ENCODE measurements at regions not wholly inside any gene's neighbourhood (a gene's known extent, or its start where the extent isn't known, plus 50 kb on each side); places are given as distances from the start of the nearest gene placed in this dataset.

- no peak for TF ChIP-seq NFYB (CRISPR knock-in tag; conservative IDR thresholded peaks at IDR 0.05; ENCODE audit: low read depth)
- no peak for TF ChIP-seq HMGA2 (CRISPR knock-in tag; IDR thresholded peaks at IDR 0.05)
- no peak for TF ChIP-seq MAX (CRISPR knock-in tag; IDR thresholded peaks at IDR 0.05)
- no peak for TF ChIP-seq E2F1 (CRISPR knock-in tag; IDR thresholded peaks at IDR 0.05)
- TF ChIP-seq MXD4 (CRISPR knock-in tag; IDR thresholded peaks at IDR 0.05; ENCODE audit: borderline replicate concordance), result no peak
- TF ChIP-seq ATF6 (CRISPR knock-in tag; IDR thresholded peaks at IDR 0.05), result no peak
- TF ChIP-seq NR2C2 (CRISPR knock-in tag; IDR thresholded peaks at IDR 0.05), result no peak
- no peak for TF ChIP-seq EMX1 (CRISPR knock-in tag; IDR thresholded peaks at IDR 0.05)
- TF ChIP-seq GABPB1 (CRISPR knock-in tag; IDR thresholded peaks at IDR 0.05), result no peak
- no peaks in the 10 kb centered on the region for H3K27me3 Mint-ChIP-seq (ENCODE audit: low read depth)
- ChIA-PET CTCF (no interaction called here), POLR2A (no interaction called here)
- no peak for ATAC-seq
- H3K27ac Mint-ChIP-seq, result no peak overlapping the region
- H3K9me3 Mint-ChIP-seq, result no peaks in the 10 kb centered on the region
- H3K4me1 Mint-ChIP-seq, result peaks cover 10% of the 10 kb centered on the region
- no peak for DNase-seq (ENCODE audit: low spot score)
- no peak overlapping the region for H3K4me3 Mint-ChIP-seq
- no peaks in the 10 kb centered on the region for H3K36me3 Mint-ChIP-seq
These were observed 517.3 kb upstream of the HS6ST1 start for GRCh38 chr2:128835974-128836373.

- peaks cover 10% of the 10 kb centered on the region for H3K4me1 Mint-ChIP-seq
- no peak overlapping the region for H3K27ac Mint-ChIP-seq
- TF ChIP-seq ZNF317 (CRISPR knock-in tag; IDR thresholded peaks at IDR 0.05; ENCODE audit: borderline replicate concordance, low read depth), result no peak
- TF ChIP-seq HMGA2 (CRISPR knock-in tag; IDR thresholded peaks at IDR 0.05), result no peak
- no peak for TF ChIP-seq KAT7 (CRISPR knock-in tag; IDR thresholded peaks at IDR 0.05; ENCODE audit: borderline replicate concordance)
- no peak for TF ChIP-seq AFF4 (CRISPR knock-in tag; IDR thresholded peaks at IDR 0.05; ENCODE audit: borderline replicate concordance)
- no peak for TF ChIP-seq STAT6 (CRISPR knock-in tag; conservative IDR thresholded peaks at IDR 0.05; ENCODE audit: low read depth)
- TF ChIP-seq ESRRA (CRISPR knock-in tag; IDR thresholded peaks at IDR 0.05; ENCODE audit: borderline replicate concordance), result no peak
- no peak for TF ChIP-seq CREM (CRISPR knock-in tag; IDR thresholded peaks at IDR 0.05)
- no peak for TF ChIP-seq SOX15 (CRISPR knock-in tag; IDR thresholded peaks at IDR 0.05)
- TF ChIP-seq E2F4 (CRISPR knock-in tag; IDR thresholded peaks at IDR 0.05; ENCODE audit: borderline replicate concordance, low read depth), result no peak
- TF ChIP-seq PRDM15 (CRISPR knock-in tag; IDR thresholded peaks at IDR 0.05), result no peak
- TF ChIP-seq TCF7 (CRISPR knock-in tag; IDR thresholded peaks at IDR 0.05; ENCODE audit: low read depth), result no peak
- no peak for TF ChIP-seq ELF4 (CRISPR knock-in tag; IDR thresholded peaks at IDR 0.05; ENCODE audit: low read depth)
These were observed 518.0 kb upstream of the HS6ST1 start for GRCh38 chr2:128836559-128837100.

More at GRCh38 chr2:128836559-128837100, 518.0 kb upstream of the HS6ST1 start:
- Mint-ChIP-seq H3K27me3 (ENCODE audit: low read depth) (no peaks in the 10 kb centered on the region), H3K36me3 (no peaks in the 10 kb centered on the region), H3K9me3 (no peaks in the 10 kb centered on the region), H3K4me3 (no peak overlapping the region)
- ChIA-PET POLR2A (no interaction called here), CTCF (no interaction called here)
- no peak for ATAC-seq
- no peak for DNase-seq (ENCODE audit: low spot score)
